GM23338 (cell line): ENCODE measurements at regions not wholly inside any gene's neighbourhood (a gene's known extent, or its start where the extent isn't known, plus 50 kb on each side); places are given as distances from the start of the nearest gene placed in this dataset.

Experiments
- ATAC-seq: fragments of 200-7000 bp; cut with Tn5 transposase; 3 replicates; pipeline ENCODE4 v1.9.1; 2020
- DNase-seq: peaks from one replicate; pipeline ENCODE4 v3.0.0-alpha.2; 2015; ENCODE audit warnings: low spot score
- H2AFZ ChIP-seq: fragments of 200-600 bp; sonication (generic); 2 replicates; pipeline ENCODE4 v1.8.0; 2016; ENCODE audit warnings: antibody characterized with exemption, mild to moderate bottlenecking, moderate library complexity
- H3F3A ChIP-seq: fragments of 200-600 bp; sonication (generic); replicated peaks from 2 replicates; pipeline ENCODE4 v1.8.0; 2017; ENCODE audit warnings: antibody characterized with exemption, mixed run types, low read depth
- H3K27ac ChIP-seq: fragments of 200-600 bp; sonication (generic); 2 replicates; pipeline ENCODE4 v1.6.1; 2016; ENCODE audit warnings: low read depth
- H3K27me3 ChIP-seq: fragments of 200-600 bp; sonication (generic); 2 replicates; pipeline ENCODE4 v1.8.0; 2016; ENCODE audit warnings: mild to moderate bottlenecking, mixed run types, moderate library complexity; ENCODE audit not compliant: insufficient read depth
- H3K36me3 ChIP-seq: fragments of 200-600 bp; sonication (generic); 2 replicates; pipeline ENCODE4 v1.8.0; 2016; ENCODE audit warnings: mild to moderate bottlenecking; ENCODE audit not compliant: insufficient read depth
- H3K4me1 ChIP-seq: fragments of 200-600 bp; sonication (generic); 2 replicates; pipeline ENCODE4 v1.8.0; 2016; ENCODE audit warnings: mild to moderate bottlenecking, moderate library complexity; ENCODE audit not compliant: insufficient read depth
- H3K4me2 ChIP-seq: fragments of 200-600 bp; sonication (generic); 2 replicates; pipeline ENCODE4 v1.7.1; 2017; ENCODE audit warnings: mixed run types
- H3K4me3 ChIP-seq: fragments of 200-600 bp; sonication (generic); 2 replicates; pipeline ENCODE4 v1.6.1; 2016; ENCODE audit warnings: mixed run types
- H3K79me2 ChIP-seq: fragments of 200-600 bp; sonication (generic); replicated peaks from 2 replicates; pipeline ENCODE4 v1.8.0; 2017; ENCODE audit warnings: mild to moderate bottlenecking; ENCODE audit not compliant: insufficient read depth
- H3K9me2 ChIP-seq: fragments of 200-600 bp; sonication (generic); 2 replicates; pipeline ENCODE4 v1.8.0; 2017; ENCODE audit not compliant: insufficient read depth
- H4K20me1 ChIP-seq: fragments of 200-600 bp; sonication (generic); replicated peaks from 2 replicates; pipeline ENCODE4 v1.8.0; 2017; ENCODE audit warnings: mild to moderate bottlenecking; ENCODE audit not compliant: insufficient read depth
- H3K27ac Mint-ChIP-seq: 2 replicates; pipeline ENCODE4 v1.8.0; 2020; ENCODE audit warnings: inconsistent platforms, mild to moderate bottlenecking, moderate library complexity, mixed read lengths
- H3K27me3 Mint-ChIP-seq: 3 replicates; pipeline ENCODE4 v1.8.0; 2022; ENCODE audit warnings: low read depth, mild to moderate bottlenecking, moderate library complexity, mixed read lengths, inconsistent platforms; ENCODE audit not compliant: insufficient read depth, poor library complexity
- H3K36me3 Mint-ChIP-seq: 3 replicates; pipeline ENCODE4 v1.8.0; 2021; ENCODE audit warnings: low read depth, mild to moderate bottlenecking, inconsistent platforms, moderate library complexity, mixed read lengths
- H3K4me1 Mint-ChIP-seq: 3 replicates; pipeline ENCODE4 v1.8.0; 2020; ENCODE audit warnings: mild to moderate bottlenecking, inconsistent platforms, mixed read lengths
- H3K4me3 Mint-ChIP-seq: 3 replicates; pipeline ENCODE4 v1.8.0; 2021; ENCODE audit warnings: moderate library complexity, mild to moderate bottlenecking, inconsistent platforms, mixed read lengths
- H3K9me3 Mint-ChIP-seq: 3 replicates; pipeline ENCODE4 v1.8.0; 2020; ENCODE audit warnings: moderate library complexity, mild to moderate bottlenecking, inconsistent platforms, mixed read lengths
- CREB1 ChIP-seq: fragments of 250-450 bp; sonication (Bioruptor Pico); IDR thresholded peaks from 2 replicates; pipeline ENCODE4 v1.5.0; 2020; ENCODE audit warnings: low read depth, mild to moderate bottlenecking, moderate library complexity
- EZH2 ChIP-seq: fragments of 200-600 bp; sonication (generic); IDR thresholded peaks from one replicate; pipeline ENCODE4 v1.8.0; 2017; ENCODE audit warnings: antibody characterized with exemption, mild to moderate bottlenecking, low read depth; ENCODE audit not compliant: unreplicated experiment
- EZH2phosphoT487 ChIP-seq: fragments of 200-600 bp; sonication (generic); IDR thresholded peaks from one replicate; pipeline ENCODE4 v1.8.1; 2018; ENCODE audit warnings: antibody characterized with exemption; ENCODE audit not compliant: unreplicated experiment
- POLR2AphosphoS5 ChIP-seq: IDR thresholded peaks from 2 replicates; pipeline ENCODE4 v1.6.1; 2016; ENCODE audit warnings: antibody characterized with exemption, low read depth
- STAT1 ChIP-seq: IDR thresholded peaks from one replicate; pipeline ENCODE4 v1.6.1; 2016; ENCODE audit warnings: antibody characterized with exemption; ENCODE audit not compliant: unreplicated experiment
- ZNF114 ChIP-seq: fragments of 250-450 bp; sonication (Bioruptor Pico); IDR thresholded peaks from 2 replicates; pipeline ENCODE4 v1.5.0; 2020; ENCODE audit warnings: mild to moderate bottlenecking, moderate library complexity
- ZNF331 ChIP-seq: fragments of 250-450 bp; sonication (Bioruptor Pico); IDR thresholded peaks from 2 replicates; pipeline ENCODE4 v1.5.0; 2020; ENCODE audit warnings: low read depth, mild to moderate bottlenecking, moderate library complexity
- TF ChIP-seq, protein P1 (sequence below): IDR thresholded peaks from one replicate; pipeline ENCODE4 v1.6.1; 2018; ENCODE audit warnings: antibody characterized with exemption; ENCODE audit not compliant: unreplicated experiment
- TF ChIP-seq, protein P2 (sequence below): IDR thresholded peaks from 2 replicates; pipeline ENCODE4 v1.6.1; 2016; ENCODE audit warnings: antibody characterized with exemption
- TF ChIP-seq, protein P3 (sequence below), 2 experiments: fragments of 200-600 bp in 1 of 2; sonication (generic) in 1 of 2; conservative IDR thresholded peaks; 2 replicates each; pipeline versions ENCODE4 v1.5.1 to v1.6.1; 2016 to 2017; ENCODE audit warnings: antibody characterized with exemption in 2 of 2, low read depth in 2 of 2, mild to moderate bottlenecking in 2 of 2, moderate library complexity in 1 of 2

DNA sequence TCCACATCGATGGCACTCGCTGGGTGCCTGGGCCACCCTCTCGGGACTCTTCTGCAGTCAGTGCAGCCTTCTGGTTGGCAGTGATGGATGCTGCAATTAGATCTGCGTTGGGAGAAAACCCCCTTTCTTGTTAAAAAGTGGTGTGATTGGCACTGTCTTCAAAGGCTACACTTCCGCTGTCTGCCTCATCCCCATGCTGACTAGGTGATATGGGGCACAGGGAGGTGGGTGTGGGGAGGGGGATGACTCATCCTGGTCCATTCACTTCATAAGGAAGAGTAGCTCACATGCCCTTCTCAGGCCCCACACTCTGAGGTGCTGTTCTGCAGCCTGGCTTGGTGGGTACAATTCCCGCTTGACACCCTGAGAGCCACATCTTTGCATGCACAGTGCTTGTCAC lies 77.4 kb downstream of the THNSL2 start:
- no peaks in the 10 kb centered on the region for H3K27me3 ChIP-seq
- H3K4me1 Mint-ChIP-seq: no peaks in the 10 kb centered on the region
- no peaks in the 10 kb centered on the region for H3K79me2 ChIP-seq
- H3K36me3 ChIP-seq: peaks cover 4% of the 10 kb centered on the region; the same call in 1 of the 2 replicates
- no peak overlapping the region for H3K4me2 ChIP-seq
- H3K9me3 Mint-ChIP-seq: peaks cover 38% of the 10 kb centered on the region
- H3K36me3 Mint-ChIP-seq: peaks cover 16% of the 10 kb centered on the region
- ATAC-seq: no peak
- H3K4me3 Mint-ChIP-seq: no peak overlapping the region
- no peak overlapping the region for H2AFZ ChIP-seq
- H3F3A ChIP-seq: no peaks in the 10 kb centered on the region
- no peak overlapping the region for H3K27ac Mint-ChIP-seq
- no peaks in the 10 kb centered on the region for H3K9me2 ChIP-seq
- DNase-seq: no peak
- peaks cover 3% of the 10 kb centered on the region for H3K27me3 Mint-ChIP-seq
- H3K27ac ChIP-seq: no peak overlapping the region
- no peaks in the 10 kb centered on the region for H3K4me1 ChIP-seq
- no peak overlapping the region for H3K4me3 ChIP-seq
- no peaks in the 10 kb centered on the region for H4K20me1 ChIP-seq
- TF ChIP-seq ZNF114 (CRISPR knock-in tag) (no peak), EZH2phosphoT487 (no peak), ZNF331 (CRISPR knock-in tag) (no peak)

DNA sequence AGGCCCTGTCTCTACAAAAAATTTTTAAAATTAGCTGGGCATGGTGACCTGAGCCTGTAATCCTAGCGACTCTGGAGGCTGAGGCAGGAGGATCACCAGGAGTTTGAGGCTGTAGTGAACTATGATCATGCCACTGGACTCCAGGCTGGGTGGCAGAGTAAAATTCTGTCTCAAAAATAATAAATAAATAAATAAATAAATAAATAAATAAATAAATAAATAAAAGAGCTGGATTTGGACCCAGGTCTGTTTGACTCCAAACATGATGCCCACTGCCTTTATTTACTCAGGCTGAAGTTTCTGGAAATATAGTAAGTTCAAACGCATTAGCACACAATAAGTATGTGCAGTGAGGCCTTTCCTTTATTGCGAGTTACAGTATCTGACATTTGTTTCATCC lies 75.0 kb downstream of the THNSL2 start:
- H4K20me1 ChIP-seq: no peaks in the 10 kb centered on the region
- H3F3A ChIP-seq: no peaks in the 10 kb centered on the region
- no peaks in the 10 kb centered on the region for H3K9me2 ChIP-seq
- no peak overlapping the region for H2AFZ ChIP-seq
- H3K27ac ChIP-seq: no peak overlapping the region
- peaks cover 41% of the 10 kb centered on the region for H3K9me3 Mint-ChIP-seq
- H3K4me1 ChIP-seq: no peaks in the 10 kb centered on the region
- H3K36me3 Mint-ChIP-seq: peaks cover 16% of the 10 kb centered on the region
- no peaks in the 10 kb centered on the region for H3K4me1 Mint-ChIP-seq
- H3K4me2 ChIP-seq: no peak overlapping the region
- peaks cover 5% of the 10 kb centered on the region for H3K27me3 Mint-ChIP-seq
- H3K36me3 ChIP-seq: peaks cover 4% of the 10 kb centered on the region; the same call in 1 of the 2 replicates
- H3K4me3 Mint-ChIP-seq: no peak overlapping the region
- no peak for DNase-seq
- no peak for ATAC-seq
- H3K4me3 ChIP-seq: no peak overlapping the region
- no peaks in the 10 kb centered on the region for H3K79me2 ChIP-seq
- no peak overlapping the region for H3K27ac Mint-ChIP-seq
- no peaks in the 10 kb centered on the region for H3K27me3 ChIP-seq
- TF ChIP-seq, protein P1, sequence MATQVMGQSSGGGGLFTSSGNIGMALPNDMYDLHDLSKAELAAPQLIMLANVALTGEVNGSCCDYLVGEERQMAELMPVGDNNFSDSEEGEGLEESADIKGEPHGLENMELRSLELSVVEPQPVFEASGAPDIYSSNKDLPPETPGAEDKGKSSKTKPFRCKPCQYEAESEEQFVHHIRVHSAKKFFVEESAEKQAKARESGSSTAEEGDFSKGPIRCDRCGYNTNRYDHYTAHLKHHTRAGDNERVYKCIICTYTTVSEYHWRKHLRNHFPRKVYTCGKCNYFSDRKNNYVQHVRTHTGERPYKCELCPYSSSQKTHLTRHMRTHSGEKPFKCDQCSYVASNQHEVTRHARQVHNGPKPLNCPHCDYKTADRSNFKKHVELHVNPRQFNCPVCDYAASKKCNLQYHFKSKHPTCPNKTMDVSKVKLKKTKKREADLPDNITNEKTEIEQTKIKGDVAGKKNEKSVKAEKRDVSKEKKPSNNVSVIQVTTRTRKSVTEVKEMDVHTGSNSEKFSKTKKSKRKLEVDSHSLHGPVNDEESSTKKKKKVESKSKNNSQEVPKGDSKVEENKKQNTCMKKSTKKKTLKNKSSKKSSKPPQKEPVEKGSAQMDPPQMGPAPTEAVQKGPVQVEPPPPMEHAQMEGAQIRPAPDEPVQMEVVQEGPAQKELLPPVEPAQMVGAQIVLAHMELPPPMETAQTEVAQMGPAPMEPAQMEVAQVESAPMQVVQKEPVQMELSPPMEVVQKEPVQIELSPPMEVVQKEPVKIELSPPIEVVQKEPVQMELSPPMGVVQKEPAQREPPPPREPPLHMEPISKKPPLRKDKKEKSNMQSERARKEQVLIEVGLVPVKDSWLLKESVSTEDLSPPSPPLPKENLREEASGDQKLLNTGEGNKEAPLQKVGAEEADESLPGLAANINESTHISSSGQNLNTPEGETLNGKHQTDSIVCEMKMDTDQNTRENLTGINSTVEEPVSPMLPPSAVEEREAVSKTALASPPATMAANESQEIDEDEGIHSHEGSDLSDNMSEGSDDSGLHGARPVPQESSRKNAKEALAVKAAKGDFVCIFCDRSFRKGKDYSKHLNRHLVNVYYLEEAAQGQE: no peak
- TF ChIP-seq ZNF114 (CRISPR knock-in tag) (no peak), STAT1 (no peak), EZH2 (no peak), CREB1 (CRISPR knock-in tag) (no peak), POLR2AphosphoS5 (no peak), ZNF331 (CRISPR knock-in tag) (no peak)
- TF ChIP-seq, protein P2, sequence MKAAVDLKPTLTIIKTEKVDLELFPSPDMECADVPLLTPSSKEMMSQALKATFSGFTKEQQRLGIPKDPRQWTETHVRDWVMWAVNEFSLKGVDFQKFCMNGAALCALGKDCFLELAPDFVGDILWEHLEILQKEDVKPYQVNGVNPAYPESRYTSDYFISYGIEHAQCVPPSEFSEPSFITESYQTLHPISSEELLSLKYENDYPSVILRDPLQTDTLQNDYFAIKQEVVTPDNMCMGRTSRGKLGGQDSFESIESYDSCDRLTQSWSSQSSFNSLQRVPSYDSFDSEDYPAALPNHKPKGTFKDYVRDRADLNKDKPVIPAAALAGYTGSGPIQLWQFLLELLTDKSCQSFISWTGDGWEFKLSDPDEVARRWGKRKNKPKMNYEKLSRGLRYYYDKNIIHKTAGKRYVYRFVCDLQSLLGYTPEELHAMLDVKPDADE: no peak
- TF ChIP-seq, protein P3, sequence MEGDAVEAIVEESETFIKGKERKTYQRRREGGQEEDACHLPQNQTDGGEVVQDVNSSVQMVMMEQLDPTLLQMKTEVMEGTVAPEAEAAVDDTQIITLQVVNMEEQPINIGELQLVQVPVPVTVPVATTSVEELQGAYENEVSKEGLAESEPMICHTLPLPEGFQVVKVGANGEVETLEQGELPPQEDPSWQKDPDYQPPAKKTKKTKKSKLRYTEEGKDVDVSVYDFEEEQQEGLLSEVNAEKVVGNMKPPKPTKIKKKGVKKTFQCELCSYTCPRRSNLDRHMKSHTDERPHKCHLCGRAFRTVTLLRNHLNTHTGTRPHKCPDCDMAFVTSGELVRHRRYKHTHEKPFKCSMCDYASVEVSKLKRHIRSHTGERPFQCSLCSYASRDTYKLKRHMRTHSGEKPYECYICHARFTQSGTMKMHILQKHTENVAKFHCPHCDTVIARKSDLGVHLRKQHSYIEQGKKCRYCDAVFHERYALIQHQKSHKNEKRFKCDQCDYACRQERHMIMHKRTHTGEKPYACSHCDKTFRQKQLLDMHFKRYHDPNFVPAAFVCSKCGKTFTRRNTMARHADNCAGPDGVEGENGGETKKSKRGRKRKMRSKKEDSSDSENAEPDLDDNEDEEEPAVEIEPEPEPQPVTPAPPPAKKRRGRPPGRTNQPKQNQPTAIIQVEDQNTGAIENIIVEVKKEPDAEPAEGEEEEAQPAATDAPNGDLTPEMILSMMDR (conservative IDR thresholded peaks at IDR 0.05; ENCODE audit: low read depth in 2 of 2): no peak
